Epithelial cell of proximal tubule (primary cell): ENCODE measurements at regions not wholly inside any gene's neighbourhood (a gene's known extent, or its start where the extent isn't known, plus 50 kb on each side); places are given as distances from the start of the nearest gene placed in this dataset.
A peak's percentile ranks its signal among the peaks of the same experiment; 100 is the strongest.

Experiments
- DNase-seq: peaks from one replicate; pipeline ENCODE4 v3.0.0-alpha.2; 2011; ENCODE audit warnings: low read depth
- H3K4me3 ChIP-seq: 2 replicates; pipeline ENCODE4 v1.5.1; 2011; ENCODE audit warnings: low read depth, mild to moderate bottlenecking, low read length
- TF ChIP-seq, protein P1 (sequence below): conservative IDR thresholded peaks from 2 replicates; pipeline ENCODE4 v1.5.1; 2012; ENCODE audit warnings: low read depth, mild to moderate bottlenecking, low read length

GRCh38 chr18:70455731-70456130 is 166.9 kb downstream of the SOCS6 start:
- TF ChIP-seq, protein P1, sequence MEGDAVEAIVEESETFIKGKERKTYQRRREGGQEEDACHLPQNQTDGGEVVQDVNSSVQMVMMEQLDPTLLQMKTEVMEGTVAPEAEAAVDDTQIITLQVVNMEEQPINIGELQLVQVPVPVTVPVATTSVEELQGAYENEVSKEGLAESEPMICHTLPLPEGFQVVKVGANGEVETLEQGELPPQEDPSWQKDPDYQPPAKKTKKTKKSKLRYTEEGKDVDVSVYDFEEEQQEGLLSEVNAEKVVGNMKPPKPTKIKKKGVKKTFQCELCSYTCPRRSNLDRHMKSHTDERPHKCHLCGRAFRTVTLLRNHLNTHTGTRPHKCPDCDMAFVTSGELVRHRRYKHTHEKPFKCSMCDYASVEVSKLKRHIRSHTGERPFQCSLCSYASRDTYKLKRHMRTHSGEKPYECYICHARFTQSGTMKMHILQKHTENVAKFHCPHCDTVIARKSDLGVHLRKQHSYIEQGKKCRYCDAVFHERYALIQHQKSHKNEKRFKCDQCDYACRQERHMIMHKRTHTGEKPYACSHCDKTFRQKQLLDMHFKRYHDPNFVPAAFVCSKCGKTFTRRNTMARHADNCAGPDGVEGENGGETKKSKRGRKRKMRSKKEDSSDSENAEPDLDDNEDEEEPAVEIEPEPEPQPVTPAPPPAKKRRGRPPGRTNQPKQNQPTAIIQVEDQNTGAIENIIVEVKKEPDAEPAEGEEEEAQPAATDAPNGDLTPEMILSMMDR, result no peak
- H3K4me3 ChIP-seq, result no peak overlapping the region
- DNase-seq, result no peak

DNA sequence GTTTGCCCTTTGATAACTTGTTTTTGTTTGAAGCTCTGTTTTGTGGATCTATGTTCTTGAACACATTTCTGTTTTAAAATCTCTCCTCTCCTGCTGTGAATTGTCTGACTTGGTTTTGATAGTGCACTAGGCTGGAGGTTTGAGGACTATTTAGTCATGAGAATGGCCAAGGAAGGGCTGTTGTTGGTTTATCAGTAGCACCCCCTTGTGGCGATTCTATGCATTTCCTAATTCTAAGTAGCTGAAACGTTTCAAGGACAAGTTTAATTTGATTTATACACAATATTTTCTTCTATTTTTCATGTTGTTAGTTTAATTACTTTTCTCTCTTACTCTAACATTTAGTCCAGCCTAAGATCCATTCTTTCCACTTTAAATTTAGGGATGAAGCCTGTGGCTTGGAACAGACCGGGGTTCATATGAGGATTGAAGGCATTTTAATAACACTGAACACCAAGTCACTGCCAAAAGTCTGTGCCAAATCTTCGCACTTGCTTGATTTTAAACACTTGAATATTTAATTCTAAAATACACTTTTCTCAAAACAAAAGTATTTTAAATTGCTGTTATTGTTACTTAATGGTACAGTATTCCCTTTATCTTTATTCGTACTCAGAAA is 166.0 kb downstream of the SOCS6 start:
- no peak overlapping the region for H3K4me3 ChIP-seq
- peak; percentile 31 for DNase-seq
- TF ChIP-seq, protein P1, result peak; percentile 85

DNA sequence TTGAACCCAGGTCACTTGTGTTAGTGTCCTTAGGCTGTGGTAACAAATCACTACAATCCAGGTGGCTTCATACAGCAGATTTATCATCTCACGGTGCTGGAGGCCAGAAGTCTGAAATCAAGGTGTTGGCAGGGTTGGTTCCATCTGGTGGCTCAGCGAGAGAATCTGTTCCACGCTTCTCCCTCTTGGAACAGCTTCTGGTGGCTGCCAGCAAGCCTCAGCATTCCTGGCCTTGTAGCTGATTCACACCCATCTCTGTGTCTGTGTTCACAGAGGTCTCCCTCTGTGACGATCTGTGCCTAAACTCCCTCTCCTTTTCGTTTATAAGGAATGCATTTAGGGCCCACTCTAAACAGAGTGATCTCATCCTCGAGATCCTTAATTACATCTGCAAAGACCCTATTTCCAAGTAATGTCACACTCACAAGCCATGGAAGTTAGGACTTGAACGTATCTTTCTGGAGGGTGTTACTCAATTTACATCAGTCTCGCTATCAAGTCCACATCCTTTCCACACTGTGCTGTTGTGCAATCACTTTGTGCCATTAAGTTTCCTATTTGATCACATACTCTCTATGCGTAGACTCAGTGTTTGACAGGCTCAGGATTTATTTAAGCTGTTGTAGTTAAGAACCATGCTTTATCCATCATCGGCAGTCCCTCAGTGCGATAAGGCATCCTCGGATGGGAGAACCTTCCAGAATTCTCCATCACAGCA is 164.4 kb downstream of the SOCS6 start:
- no peak overlapping the region for H3K4me3 ChIP-seq
- DNase-seq, result no peak
- TF ChIP-seq, protein P1, result no peak

DNA sequence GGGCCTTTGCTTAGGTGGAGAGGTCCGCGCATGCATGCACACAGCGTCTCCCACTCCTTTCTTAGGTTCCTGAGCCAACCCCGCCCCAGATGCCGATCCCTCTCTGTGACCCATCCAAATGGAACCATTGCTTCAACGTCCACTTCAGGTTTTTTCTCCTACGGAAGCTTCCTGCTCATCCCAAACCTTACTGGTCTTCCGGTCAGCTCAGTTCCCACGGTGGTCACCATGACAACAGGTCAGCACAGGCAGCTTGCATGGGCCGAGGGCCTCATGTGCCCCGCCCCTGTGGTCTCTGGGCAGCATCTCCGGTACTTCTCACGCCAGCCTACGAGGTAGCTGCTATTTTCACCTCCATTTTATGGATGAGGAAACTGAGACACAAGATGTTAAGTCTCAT is 163.7 kb downstream of the SOCS6 start:
- no peak for DNase-seq
- TF ChIP-seq, protein P1, result no peak
- H3K4me3 ChIP-seq, result no peak overlapping the region

DNA sequence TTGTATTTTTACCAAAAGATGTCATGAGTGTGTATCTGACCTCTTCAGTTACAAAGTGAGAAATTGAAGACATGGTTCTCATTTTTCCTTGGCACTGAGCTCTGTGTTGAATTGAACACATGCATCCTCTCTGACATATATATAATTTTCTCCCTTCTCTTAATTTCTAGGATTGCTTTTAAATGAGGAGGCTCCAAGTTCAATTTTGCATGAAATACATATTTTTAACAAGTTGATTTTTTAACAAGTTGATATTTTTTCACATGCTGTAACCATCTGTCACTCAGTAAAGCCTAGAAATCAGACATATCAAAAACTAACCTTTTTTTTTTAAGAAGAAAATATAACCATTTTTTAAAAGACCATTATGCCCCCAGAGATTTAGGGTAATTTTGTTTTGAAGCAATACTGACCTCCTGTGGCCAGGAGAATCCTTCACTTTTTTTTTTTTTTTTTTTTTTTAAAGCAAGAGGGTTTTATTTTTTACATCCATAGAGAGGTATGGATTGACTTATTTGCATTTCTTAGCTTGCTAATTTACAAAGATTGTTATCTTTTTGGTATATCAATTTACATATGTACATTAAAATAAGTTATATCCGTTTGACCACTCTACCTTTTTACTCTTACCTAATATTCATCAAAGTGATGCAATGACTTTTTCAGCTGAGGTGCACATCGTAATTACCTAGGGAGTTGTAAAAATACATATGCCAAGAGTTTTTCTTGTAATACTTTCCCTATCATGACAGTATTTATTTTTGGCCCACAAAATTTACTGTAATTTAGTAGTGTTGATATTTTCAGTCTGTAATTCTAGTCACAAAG is 161.8 kb downstream of the SOCS6 start:
- no peak for DNase-seq
- TF ChIP-seq, protein P1, result peak; percentile 61

GRCh38 chr18:70448588-70448987 is 159.7 kb downstream of the SOCS6 start:
- DNase-seq, result no peak
- TF ChIP-seq, protein P1, result no peak
- no peak overlapping the region for H3K4me3 ChIP-seq

More for the DNA sequence above, 161.8 kb downstream of the SOCS6 start:
- no peak overlapping the region for H3K4me3 ChIP-seq
